CMK (cell line): ENCODE measurements at regions not wholly inside any gene's neighbourhood (a gene's known extent, or its start where the extent isn't known, plus 50 kb on each side); places are given as distances from the start of the nearest gene placed in this dataset.

Experiments
- DNase-seq: peaks from one replicate; pipeline ENCODE4 v3.0.0-alpha.2; 2010; ENCODE audit warnings: low read depth

DNA sequence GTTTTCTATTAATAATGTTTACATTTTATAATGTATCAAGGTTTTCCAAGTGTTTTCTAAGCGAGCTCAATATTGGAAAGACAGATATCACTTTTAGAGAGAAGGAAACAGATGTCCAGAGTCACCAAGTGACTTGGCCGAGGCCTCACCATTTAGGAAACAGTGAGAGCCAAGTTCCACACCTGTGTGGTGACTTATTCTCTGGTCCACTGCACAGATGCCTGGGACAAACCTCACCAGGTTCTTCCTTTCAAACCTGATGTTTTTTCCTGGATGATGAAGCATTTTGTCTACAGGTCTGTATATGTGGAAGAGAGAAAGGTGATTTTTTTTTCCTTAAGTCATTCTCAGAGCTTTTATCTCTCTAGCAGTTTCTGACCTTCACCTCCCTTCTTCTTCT, 280.7 kb downstream of the LPIN1 start:
- DNase-seq, result no peak

- DNase-seq, result no peak
Observed at GRCh38 chr2:12031866-12032265, 285.4 kb downstream of the LPIN1 start.

DNA sequence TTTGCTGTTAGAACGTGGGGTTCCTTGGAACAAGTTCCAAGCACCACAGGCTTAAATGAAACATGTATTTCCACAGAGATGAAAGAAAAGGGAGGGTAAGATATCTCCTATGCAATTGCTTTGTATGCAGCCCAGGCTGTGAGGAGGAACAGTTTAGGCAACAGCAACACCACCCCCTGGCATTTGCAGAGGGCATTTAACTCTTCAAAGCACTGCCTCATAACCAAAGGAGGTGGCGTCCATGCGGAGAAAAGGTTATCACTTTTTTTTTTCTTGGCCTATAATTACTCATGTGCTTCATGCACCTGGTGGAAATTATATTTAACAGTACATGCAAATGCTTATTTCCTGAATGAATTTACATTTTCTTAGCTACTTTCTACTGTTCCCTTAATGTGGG, 286.0 kb downstream of the LPIN1 start:
- DNase-seq, result no peak

DNA sequence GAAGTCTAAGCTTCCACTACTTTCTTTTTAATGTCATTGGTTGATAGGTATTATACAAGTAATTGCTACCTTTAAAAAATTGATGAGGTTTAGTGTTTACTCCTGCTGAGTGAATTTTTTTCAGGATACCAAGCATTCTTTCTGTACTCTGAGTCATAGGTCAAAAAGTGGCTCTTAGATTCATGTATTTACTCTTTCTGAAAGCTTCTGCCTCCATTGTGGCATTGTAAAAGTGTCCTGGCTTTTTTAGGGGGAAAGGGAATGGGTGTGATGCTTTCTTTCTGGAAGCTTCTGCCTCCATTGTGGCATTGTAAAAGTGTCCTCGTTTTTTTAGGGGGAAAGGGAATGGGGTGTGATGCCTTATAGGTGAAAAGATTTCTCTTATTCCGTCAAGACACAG, 286.5 kb downstream of the LPIN1 start:
- DNase-seq, result no peak

GRCh38 chr2:12033494-12033893, 287.1 kb downstream of the LPIN1 start:
- DNase-seq, result no peak

- no peak for DNase-seq
Observed at GRCh38 chr2:12034382-12034781, 287.9 kb downstream of the LPIN1 start.

GRCh38 chr2:12035029-12035720, 288.7 kb downstream of the LPIN1 start:
- DNase-seq, result no peak

GRCh38 chr2:12035956-12036639, 289.7 kb downstream of the LPIN1 start:
- no peak for DNase-seq

DNA sequence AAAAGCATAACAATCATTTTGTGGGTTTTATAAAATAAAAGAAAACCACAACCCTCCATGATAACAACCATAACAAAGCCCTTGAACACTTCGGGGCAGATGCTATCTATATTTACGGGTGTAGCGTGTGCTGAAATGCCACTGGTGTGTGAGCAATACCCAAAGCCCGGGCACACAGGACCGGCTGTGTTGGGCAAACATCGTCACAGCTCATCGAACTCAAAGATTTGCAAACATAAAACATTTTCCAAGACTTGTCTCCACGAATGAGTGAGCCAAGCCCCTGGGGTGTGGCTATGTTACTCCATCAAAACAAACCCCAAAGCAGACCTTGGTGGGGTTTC, 290.2 kb downstream of the LPIN1 start:
- no peak for DNase-seq

- no peak for DNase-seq
Observed at GRCh38 chr2:12037301-12037700, 290.9 kb downstream of the LPIN1 start.

DNA sequence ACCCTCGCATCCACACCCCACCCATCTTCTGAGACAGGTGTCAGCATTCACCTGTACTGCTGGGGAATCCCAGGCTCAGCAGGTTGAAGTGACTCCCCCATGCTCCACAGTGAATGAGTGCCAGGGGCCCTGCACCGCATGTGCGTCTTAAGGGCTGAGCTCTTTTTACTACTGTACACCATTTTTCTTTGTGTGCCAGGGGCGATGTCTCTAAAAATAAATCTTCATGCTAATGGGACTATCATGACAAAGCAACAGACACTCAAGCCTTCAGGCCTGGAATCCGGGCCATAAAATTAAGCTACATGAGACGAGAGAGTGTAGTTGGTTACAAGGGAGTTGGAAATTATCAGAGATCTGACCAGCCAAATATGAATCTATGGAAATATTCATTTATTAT, 294.8 kb downstream of the LPIN1 start:
- no peak for DNase-seq

DNA sequence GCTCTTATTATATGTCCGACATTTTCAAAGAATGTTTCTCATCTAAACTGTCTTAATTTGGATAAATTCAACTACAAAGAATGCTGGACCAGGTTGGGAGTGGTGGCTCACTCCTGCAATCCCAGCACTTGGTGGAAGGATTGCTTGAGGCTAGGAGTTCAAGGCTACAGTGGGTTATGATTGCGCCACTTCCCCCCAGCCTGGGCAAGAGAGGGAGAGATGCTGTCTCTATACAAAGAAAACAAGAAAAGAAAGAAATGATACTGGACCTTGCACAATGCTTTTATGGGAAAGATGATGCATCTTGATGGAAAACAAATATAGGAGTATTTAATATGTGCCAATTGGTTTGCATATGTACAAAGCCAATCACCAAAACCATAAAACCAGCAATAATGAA, 296.7 kb downstream of the LPIN1 start:
- no peak for DNase-seq

DNA sequence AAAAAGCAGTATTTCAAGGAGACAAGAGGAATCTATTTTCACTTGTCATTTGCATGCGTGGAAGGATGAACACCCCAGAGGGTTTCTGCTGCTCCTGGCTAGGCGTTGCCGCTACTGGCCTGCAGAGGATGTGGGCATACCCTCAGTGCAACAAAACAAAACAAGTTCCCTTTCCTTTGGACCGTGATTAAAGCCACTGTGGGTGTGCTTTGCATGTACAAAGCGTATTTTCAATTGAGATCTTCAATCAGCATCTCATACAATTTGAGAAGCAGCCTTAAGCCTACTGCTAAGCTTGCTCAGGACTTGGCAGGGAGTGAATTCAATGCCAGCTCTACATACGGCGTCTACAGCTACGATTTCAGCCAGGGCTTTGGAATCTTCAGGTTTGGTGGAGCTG, 298.4 kb downstream of the LPIN1 start:
- DNase-seq, result no peak

- no peak for DNase-seq
Observed at GRCh38 chr2:12045864-12046291, 299.4 kb downstream of the LPIN1 start.

DNA sequence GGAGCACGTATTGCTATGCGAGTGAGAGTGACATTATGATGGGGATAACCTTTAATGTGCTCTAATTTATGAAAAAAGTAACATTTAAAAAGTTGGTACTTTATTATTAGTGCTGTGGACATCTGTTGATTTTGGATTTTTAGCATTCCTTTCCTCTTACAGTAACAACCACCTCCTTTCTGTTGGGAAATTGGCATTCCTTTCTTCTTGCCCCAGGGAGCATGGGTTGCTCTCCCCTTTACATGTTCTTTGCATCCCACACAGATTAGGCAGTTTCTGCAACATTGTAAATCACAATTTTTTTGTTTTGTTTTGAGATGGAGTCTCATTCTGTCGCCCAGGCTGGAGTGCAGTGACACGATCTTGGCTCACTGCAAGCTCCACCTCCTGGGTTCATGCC, 300.2 kb downstream of the LPIN1 start:
- no peak for DNase-seq

GRCh38 chr2:12047761-12048160, 301.3 kb downstream of the LPIN1 start:
- no peak for DNase-seq

GRCh38 chr2:12048550-12048949, 302.1 kb downstream of the LPIN1 start:
- no peak for DNase-seq

DNA sequence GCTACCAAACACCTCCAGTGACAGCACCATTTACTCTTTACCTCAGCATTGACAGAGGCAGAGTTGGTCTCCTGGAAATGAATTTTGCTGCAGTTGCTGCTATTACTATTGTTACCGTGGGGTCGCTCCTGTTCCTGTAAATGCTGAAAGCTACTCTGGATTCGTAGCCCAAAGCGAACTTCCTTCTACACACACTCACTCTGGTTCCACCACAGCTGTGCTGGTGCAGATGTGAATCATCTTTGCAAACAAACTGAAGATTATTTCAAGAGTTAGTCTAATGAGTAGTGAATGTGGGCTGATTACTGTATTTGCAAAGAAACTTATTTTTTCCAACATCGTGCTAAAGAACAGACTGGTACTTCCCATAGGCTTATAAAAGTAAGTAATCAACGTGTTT, 304.0 kb downstream of the LPIN1 start:
- no peak for DNase-seq

DNA sequence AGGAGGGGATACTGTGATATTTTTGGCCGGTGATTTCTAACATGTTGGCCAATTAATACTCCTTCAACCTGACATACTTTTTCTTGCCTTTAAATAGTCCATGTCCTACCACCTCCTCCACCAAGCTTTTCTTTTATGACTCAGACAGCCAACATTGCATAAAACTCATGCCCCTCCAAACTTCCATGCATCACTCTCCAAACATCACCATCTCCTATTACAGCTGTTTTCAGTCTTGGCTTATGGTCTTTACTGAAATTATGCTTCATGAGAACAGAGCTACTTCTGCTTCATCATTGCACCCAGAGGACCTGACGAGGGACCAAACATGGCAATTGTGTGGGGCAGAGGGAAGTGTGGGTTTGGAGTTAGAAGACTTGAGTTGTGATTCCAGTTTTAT, 305.4 kb downstream of the LPIN1 start:
- DNase-seq, result no peak

DNA sequence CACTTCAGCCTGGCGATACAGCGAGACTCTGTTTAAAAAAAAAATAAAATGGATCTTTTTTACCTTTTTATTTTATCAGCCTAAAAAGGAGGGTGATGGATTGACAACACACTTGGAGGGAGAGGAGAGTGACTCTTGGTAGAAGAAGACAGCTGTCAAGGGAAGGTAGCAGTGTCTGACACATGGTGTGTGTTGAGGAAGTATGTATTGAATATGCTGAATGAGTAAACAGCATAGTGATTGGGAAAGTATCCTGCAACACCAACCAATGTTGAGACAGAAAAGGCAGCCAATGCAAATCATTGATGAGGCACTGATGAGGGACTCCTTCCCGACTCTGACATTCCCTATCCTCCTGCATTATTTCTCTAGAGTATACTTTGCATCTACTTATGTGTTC, 306.4 kb downstream of the LPIN1 start:
- DNase-seq, result no peak

- no peak for DNase-seq
Observed at GRCh38 chr2:12054956-12055618, 308.7 kb downstream of the LPIN1 start.

- peak; percentile 88 for DNase-seq
Observed at GRCh38 chr2:12057436-12058166, 311.2 kb downstream of the LPIN1 start.
